Ishikawa (cell line): ENCODE measurements at regions not wholly inside any gene's neighbourhood (a gene's known extent, or its start where the extent isn't known, plus 50 kb on each side); places are given as distances from the start of the nearest gene placed in this dataset.

Source experiments
- CEBPB ChIP-seq: IDR thresholded peaks from 2 replicates; pipeline ENCODE4 v1.6.1; 2012
- CREB1 ChIP-seq: IDR thresholded peaks from 2 replicates; pipeline ENCODE4 v1.6.1; 2012; ENCODE audit warnings: low read depth
- EGR1 ChIP-seq: IDR thresholded peaks from 2 replicates; pipeline ENCODE4 v1.6.1; 2012
- EP300 ChIP-seq: IDR thresholded peaks from 2 replicates; pipeline ENCODE4 v1.6.1; 2012; ENCODE audit warnings: borderline replicate concordance
- FOXM1 ChIP-seq: IDR thresholded peaks from 2 replicates; pipeline ENCODE4 v1.6.1; 2012; ENCODE audit warnings: low read depth, borderline replicate concordance
- MAX ChIP-seq: IDR thresholded peaks from 2 replicates; pipeline ENCODE4 v1.6.1; 2012
- NFIC ChIP-seq: IDR thresholded peaks from 2 replicates; pipeline ENCODE4 v1.6.1; 2012
- RAD21 ChIP-seq: IDR thresholded peaks from 2 replicates; pipeline ENCODE4 v1.6.1; 2012; ENCODE audit warnings: low read depth
- REST ChIP-seq: IDR thresholded peaks from 2 replicates; pipeline ENCODE4 v1.6.1; 2012; ENCODE audit warnings: low read depth, mild to moderate bottlenecking
- TAF1 ChIP-seq: IDR thresholded peaks from 2 replicates; pipeline ENCODE4 v1.6.1; 2012; ENCODE audit warnings: low read depth, mild to moderate bottlenecking
- TCF12 ChIP-seq: IDR thresholded peaks from 2 replicates; pipeline ENCODE4 v1.6.1; 2012; ENCODE audit warnings: low read depth
- TEAD4 ChIP-seq: IDR thresholded peaks from 2 replicates; pipeline ENCODE4 v1.6.1; 2012
- YY1 ChIP-seq: IDR thresholded peaks from 2 replicates; pipeline ENCODE4 v1.6.1; 2012; ENCODE audit warnings: low read depth
- ZBTB7A ChIP-seq: IDR thresholded peaks from 2 replicates; pipeline ENCODE4 v1.6.1; 2012; ENCODE audit warnings: low read depth
- TF ChIP-seq, protein P1 (sequence below): IDR thresholded peaks from 2 replicates; pipeline ENCODE4 v1.6.1; 2012

DNA sequence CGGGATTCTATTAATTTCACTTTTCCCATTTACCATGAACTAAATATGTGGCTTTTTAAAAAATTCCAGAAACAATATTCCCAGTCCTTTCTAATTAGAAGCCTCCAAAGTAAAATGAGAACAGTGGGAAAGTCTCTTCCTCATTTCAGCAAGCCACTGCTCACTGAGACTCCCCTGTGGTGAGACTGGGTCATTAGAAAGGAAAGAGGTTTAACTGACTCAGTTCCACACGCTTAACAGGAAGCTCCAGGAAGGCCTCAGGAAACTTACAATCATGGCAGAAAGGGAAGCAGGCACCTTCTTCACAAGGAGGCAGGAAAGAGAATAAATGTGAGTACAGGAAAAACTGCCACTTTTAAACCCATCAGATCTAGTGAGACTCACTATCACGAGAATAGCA, 258.9 kb upstream of the CHAC2 start:
- TF ChIP-seq REST: no peak

GRCh38 chr2:53505826-53506225, 261.8 kb upstream of the CHAC2 start:
- TF ChIP-seq EP300: peak; percentile 22; the same call in 1 of the 2 replicates
- no peak for TF ChIP-seq YY1
- no peak for TF ChIP-seq ZBTB7A
- TF ChIP-seq, protein P1, sequence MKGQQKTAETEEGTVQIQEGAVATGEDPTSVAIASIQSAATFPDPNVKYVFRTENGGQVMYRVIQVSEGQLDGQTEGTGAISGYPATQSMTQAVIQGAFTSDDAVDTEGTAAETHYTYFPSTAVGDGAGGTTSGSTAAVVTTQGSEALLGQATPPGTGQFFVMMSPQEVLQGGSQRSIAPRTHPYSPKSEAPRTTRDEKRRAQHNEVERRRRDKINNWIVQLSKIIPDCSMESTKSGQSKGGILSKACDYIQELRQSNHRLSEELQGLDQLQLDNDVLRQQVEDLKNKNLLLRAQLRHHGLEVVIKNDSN: no peak

- no peak for TF ChIP-seq TCF12
- TF ChIP-seq TAF1: no peak
- TF ChIP-seq, protein P1: no peak
- no peak for TF ChIP-seq CEBPB
- no peak for TF ChIP-seq YY1
- TF ChIP-seq NFIC: no peak
- no peak for TF ChIP-seq TEAD4
- TF ChIP-seq ZBTB7A: no peak
- TF ChIP-seq FOXM1: no peak
- TF ChIP-seq RAD21: no peak
- TF ChIP-seq EP300: no peak
- TF ChIP-seq CREB1: no peak
- TF ChIP-seq MAX: no peak
- no peak for TF ChIP-seq EGR1
- no peak for TF ChIP-seq REST
Observed at GRCh38 chr2:53504507-53504906, 263.1 kb upstream of the CHAC2 start.

DNA sequence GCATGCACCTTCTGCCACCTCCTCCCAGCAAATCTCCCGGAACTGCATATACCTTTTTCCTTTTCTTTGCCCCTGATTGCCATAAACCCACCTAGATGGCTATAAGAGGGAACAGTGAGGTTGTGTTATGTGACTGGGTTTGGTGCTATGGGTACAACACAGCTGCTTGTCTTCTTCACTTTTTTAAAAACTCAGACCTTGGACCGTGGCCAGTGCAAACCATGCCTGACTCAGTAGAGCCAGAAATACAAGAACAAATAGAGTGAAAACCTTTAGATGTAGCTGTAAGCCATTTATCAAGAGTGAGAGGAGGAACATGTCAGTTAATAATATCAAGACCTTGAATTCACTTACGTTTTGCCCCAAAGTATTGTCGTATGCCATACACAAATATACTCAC, 267.4 kb upstream of the CHAC2 start:
- TF ChIP-seq CREB1: no peak
- TF ChIP-seq EP300: no peak
- no peak for TF ChIP-seq TEAD4
- no peak for TF ChIP-seq EGR1
- TF ChIP-seq TCF12: no peak
- TF ChIP-seq FOXM1: no peak

DNA sequence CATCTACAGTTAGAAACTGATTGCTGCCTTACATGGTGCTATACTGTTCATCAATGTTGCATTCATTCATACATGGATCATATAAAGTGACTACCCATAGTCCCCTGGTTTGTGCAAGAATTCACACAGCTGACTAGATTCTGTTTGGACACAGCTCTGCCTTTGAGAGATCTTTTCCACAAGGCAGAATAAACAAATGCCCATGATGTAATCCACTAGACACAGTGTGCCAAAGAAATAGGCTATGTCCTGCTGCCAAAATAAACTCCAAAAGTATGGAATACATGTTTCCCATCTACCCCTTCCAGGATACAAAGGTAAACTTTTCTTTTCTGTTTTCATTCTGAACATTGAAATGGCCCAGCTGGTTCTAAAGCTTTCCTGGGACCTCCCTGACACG, 269.4 kb upstream of the CHAC2 start:
- TF ChIP-seq, protein P1: no peak
- TF ChIP-seq TAF1 (no peak), CREB1 (no peak), TCF12 (no peak), REST (no peak), RAD21 (no peak), FOXM1 (no peak), EP300 (no peak), NFIC (no peak), EGR1 (no peak), ZBTB7A (no peak), CEBPB (no peak), TEAD4 (no peak), MAX (no peak), YY1 (no peak)
